Stimulated activated CD4-positive, alpha-beta T cell treated with anti-CD3 and anti-CD28 coated beads, Interleukin-4, amount 100 ng/mL, for 4 hours (primary cell): ENCODE measurements at regions not wholly inside any gene's neighbourhood (a gene's known extent, or its start where the extent isn't known, plus 50 kb on each side); places are given as distances from the start of the nearest gene placed in this dataset.
"Not testable (repeated sequence)": the region's sequence is repeated elsewhere in the genome, so short reads cannot be mapped to it uniquely, and the experiment has no call there.

Experiments used
- DNase-seq, 2 experiments: peaks; one replicate each; pipeline ENCODE4 v3.0.0-alpha.2; 2020

DNA sequence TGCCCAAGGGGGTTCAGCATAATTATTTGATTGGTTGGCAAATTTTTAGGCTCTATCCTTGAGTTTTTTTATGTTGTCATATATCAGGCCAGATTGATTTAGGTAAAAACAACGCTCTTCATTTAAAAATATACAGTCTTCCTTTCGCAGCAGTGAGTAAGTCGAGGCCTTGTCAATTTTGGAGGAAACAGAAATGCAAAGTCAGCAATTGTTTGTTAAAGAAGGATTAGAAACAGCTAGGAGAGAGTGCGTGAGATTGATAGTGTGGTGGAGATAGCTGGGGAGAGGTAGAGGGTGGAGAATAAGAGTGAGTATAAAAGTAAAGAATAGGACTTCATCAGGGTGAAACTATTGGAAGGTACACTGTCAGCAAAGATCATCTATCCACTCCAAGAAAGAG, 830.8 kb downstream of the LUZP2 start:
- no peak for DNase-seq

- no peak for DNase-seq
These were observed 842.4 kb downstream of the LUZP2 start for GRCh38 chr11:25339281-25339680.

DNA sequence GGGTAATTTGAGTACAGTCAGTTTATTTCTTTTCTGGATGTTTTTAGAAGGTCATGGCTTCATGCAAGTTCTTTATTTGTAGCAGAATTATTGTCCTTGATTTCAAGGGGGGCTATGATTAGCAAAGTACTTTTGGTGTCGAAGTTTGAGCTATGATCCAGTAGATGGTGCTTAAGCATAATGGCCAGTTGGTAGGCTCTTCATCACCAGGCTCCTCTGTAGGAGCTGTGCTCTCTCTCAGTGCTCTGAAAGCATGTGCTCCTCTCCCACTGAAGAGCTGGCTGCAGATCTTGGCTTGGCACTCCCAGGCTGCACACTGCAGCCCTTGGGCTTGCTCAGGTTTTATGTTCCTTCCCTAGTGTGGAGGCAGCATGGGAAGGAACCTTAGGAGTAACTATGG, 852.7 kb downstream of the LUZP2 start:
- no peak for DNase-seq

DNA sequence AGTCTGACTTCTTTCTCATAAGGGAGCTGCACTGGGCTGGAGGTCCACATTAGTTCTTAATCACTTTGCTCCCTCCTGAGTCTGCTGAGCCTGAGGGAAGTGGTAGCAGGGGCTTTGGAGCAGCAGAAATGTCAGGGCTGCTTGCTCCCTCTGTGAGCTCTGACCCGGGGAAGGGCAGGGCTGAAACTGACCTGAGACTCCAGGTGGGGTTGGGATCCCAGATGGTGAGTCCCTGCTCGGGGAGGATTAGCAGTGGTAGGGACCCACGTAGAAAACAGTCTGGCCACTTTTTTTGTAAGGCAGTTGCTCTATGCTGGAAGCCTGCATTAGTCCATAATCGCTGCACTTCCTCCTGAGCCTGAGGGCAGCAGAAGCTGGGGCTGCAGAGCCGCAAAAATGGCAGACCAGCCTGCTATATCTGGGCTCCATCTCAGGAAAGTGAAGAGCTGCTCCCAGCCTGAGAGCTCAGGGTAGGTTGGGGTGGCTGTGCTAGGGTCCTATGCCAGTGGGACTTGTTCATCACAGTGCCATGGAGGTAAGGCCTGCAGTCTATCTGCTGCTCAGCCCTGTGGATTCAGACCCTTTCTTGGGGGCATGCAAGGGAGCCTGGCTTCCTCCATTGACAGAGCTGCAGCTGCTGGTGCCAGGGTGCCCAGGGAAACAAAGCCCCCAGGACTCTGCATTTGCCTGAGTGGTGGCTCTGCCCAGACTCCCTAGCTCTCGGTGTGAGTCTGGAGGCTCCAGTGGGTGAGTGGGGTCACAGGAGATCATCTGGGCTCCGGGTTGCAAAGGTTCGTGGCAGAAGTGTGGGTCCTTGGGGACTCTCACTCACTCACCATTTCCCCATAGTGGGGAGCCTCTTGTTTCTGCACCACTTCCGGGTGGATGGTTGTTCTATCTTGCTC, 854.3 kb downstream of the LUZP2 start:
- DNase-seq, result no peak

DNA sequence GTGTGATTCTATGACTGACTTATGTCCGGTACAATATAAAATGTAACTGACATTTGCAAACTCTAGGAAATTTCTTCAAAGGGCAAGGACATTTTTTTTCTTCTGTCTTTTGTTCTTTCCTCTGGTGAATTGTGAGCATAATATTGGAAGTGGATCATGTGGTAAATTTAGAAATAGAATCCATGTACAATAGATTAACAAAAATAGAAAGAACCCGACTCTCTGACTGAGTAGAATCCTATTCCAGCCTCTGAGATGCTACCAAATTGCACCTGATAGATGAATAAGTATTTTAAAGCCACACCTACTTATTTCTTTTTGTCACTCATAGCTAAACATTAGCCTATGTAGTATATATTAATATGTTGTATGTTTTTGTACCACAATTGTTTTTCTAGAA, 860.3 kb downstream of the LUZP2 start:
- no peak for DNase-seq

GRCh38 chr11:25377466-25377865, 880.6 kb downstream of the LUZP2 start:
- no peak for DNase-seq

GRCh38 chr11:25396847-25397246, 900.0 kb downstream of the LUZP2 start:
- DNase-seq, result no peak

DNA sequence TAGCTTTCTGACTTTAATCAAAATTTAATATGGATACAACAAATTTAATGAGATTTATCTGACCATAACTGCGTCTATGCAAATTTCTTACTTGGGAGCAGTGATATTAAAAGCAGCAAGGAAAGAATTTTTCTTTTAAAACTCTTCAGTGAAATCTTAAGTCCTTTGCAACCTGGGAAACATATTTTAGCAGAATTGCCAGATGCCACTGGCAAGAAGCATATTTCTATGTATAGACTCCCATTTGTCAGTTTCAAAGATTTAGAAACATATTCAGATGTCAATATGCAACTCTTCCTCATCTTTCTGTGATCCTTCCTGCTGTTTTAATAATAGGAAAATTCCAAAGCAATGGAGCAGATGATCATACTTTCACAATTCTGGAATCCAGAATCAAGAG, 911.3 kb downstream of the LUZP2 start:
- DNase-seq, result no peak

DNA sequence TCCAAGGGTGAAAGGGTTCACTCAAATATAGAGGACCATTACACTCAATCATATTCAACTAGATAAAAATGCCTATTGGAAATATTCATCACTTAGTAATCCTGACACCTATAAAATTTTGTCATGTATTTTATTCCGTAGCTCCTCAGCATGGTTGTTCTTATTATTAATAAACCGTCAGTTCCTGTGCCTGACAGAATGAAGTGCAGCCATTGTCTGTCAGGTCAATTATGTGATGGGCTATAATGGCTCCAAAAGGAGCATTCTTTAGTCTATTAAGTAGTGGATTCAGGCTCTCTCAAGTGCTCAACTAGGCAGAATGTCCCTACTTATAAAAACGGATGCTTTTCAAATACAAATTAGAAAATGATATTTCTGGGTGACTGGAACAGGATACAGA, 916.1 kb upstream of the ANO3 start:
- no peak for DNase-seq

DNA sequence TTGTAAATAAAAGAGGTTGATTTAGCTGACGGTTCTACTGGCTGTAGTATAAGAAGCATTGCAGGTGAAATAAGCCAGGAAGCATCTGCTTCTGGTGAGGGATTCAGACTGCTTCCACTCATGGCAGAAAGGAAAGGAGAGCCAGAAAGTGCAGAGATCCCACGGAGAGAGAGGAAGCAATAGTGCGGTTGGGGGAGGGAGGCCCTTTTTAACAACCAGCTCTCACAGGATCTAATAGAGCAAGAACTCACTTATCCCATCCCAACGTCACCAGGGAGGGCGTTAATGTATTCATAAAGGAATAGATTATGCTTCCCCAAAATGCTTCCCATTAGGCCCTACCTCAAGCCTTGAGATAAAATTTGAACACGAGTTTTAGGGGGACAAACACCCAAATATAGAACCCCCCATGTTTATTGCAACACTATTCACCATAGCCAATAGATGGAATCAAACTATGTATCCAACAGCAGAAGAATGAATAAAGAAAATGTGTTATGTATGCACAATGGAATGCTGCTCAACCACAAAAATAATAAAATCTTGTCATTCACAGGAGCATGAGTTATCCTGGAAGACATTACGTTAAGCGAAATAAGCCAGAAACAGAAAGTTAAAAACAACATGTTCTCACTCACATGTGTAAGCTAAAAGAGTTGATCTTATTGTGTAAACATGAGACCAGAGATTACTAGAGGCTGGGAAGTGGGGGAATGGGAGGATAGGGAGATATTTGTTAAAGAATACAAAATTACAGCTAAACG, 908.3 kb upstream of the ANO3 start:
- DNase-seq, result no peak

DNA sequence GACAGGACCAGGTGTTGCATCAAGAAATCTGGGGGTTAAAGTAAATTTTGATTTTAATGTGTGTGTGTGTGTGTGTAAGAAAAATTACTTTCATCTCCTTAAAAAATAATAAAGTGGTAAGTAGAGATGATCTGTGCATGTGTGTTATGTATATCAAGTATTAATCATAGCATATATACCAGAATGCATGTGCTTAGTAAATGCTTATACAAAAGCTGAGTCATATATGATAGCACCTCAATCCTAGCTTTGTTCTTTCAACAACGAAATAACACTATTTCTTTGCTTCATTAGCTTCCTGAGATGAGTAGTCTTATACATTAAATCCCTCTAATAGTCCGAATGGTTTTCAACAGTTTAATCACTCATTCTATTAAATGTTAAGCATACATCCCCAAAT, 899.6 kb upstream of the ANO3 start:
- no peak for DNase-seq

DNA sequence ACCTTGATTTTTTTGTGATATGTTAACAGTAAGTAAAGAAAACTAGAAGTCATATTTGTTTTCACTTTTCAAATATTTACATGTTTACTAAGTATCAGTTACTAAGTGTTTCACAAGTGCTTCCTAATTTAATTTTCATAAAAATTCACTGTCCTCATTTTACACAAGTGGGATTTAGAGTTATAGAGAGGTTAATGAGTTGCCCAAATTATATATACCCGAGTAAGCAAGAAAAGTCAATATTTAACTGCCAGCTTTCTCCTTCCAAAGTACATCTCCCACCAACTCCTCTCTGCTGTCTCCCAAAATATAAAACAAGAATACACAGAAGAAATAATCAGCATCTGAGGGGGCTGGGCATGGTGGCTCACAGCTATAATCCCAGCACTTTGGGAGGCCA, 896.7 kb upstream of the ANO3 start:
- no peak for DNase-seq

DNA sequence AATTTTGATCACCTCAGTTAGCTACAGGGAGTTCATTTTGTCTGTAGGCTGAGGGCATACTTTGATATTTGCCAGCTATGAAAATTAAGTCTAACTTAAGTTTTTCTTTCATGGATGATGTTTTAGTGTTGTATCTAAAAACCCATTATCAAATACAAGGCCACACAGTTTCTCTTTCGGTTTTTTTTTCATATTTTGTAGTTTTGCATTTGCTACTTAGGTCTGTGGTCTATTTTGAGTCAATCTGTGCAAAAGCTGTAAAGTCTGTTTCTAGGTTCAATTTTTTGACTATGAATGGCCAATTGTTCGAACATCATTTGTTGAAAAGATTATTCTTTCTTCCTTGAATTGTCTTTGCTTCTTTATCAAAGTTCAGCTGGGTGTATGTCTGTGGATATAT, 895.6 kb upstream of the ANO3 start:
- no peak for DNase-seq

- DNase-seq, result no peak
These were observed 890.5 kb upstream of the ANO3 start for GRCh38 chr11:25441421-25441820.

- DNase-seq, result no peak
These were observed 882.8 kb upstream of the ANO3 start for GRCh38 chr11:25449091-25449490.

- DNase-seq, result no peak
These were observed 878.5 kb upstream of the ANO3 start for GRCh38 chr11:25453471-25453870.

DNA sequence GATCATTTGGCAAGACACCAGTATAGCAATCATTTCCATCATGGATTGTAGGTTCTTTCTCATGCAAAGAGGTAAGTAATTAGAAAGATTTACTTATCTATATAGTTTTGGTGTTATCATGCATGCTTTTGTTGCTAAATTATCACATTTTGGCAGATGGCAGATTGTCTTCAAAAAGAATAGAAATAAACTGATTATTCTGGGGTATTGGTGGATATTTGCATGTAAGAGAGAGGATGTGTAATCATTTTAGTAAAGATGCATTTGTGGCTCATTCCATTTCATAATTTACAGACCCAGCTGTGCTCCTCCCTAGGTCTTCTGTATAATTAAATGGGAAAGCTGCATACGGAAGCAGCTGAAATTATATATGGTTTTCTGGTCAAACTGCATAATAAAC, 875.7 kb upstream of the ANO3 start:
- DNase-seq, result no peak

- no peak for DNase-seq
These were observed 847.9 kb upstream of the ANO3 start for GRCh38 chr11:25483915-25484635.

GRCh38 chr11:25485315-25485714, 846.6 kb upstream of the ANO3 start:
- no peak for DNase-seq

DNA sequence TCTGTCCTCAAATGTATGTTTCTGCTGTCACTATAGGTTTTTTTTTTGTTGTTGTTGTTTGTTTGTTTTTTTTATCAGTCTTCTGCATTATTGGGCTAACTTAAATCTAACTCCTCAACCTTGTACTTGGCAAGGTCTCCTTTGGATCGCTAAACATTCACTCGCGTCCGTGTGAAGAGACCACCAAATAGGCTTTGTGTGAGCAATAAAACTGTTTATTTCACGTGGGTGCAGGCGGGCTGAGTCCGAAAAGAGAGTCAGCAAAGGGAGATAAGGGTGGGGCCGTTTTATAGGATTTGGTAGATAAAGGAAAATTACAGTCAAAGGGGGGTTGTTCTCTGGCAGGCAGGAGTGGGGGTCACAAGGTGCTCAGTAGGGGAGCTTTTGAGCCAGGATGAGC, 845.6 kb upstream of the ANO3 start:
- DNase-seq, result not testable (repeated sequence)

DNA sequence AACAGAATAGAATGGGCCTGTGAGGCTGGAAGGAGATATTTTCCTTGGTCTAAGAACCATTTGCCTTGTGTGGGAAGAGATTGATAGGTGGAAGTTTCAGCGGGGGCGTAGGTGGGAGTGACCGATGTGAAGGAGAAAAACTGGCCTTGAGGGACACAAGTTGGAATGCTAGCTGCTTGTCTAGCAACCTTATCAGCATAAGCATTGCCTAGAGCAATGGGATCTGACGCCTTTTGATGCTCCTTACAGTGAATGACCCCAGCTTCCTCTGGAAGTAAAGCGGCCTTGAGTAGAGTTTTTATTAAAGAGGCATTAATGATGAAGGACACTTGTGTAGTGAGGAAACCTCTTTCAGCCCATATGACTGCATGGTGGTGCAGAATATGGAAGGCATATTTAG, 843.8 kb upstream of the ANO3 start:
- not testable (repeated sequence) for DNase-seq

- DNase-seq, result not testable (repeated sequence)
These were observed 830.5 kb upstream of the ANO3 start for GRCh38 chr11:25501426-25501825.

GRCh38 chr11:25515576-25515975, 816.4 kb upstream of the ANO3 start:
- DNase-seq, result no peak

- DNase-seq, result no peak
These were observed 811.5 kb upstream of the ANO3 start for GRCh38 chr11:25520459-25520858.
